RWPE2 (cell line): ENCODE measurements at regions not wholly inside any gene's neighbourhood (a gene's known extent, or its start where the extent isn't known, plus 50 kb on each side); places are given as distances from the start of the nearest gene placed in this dataset.

Experiments used
- ATAC-seq: fragments of 200-7000 bp; cut with Tn5 transposase; 3 replicates; pipeline ENCODE4 v1.9.1; 2021; ENCODE audit warnings: low read depth
- DNase-seq: peaks from one replicate; pipeline ENCODE4 v3.0.0-alpha.2; 2020; ENCODE audit warnings: low spot score
- H3K27ac ChIP-seq: fragments of 450-650 bp; 2 replicates; pipeline ENCODE4 v1.5.1; 2017; ENCODE audit warnings: mild to moderate bottlenecking; ENCODE audit not compliant: poor library complexity, severe bottlenecking
- H3K27me3 ChIP-seq: fragments of 250-450 bp; sonication (Bioruptor Pico); 2 replicates; pipeline ENCODE4 v1.5.1; 2021; ENCODE audit warnings: mild to moderate bottlenecking, moderate library complexity; ENCODE audit not compliant: insufficient read depth, poor library complexity, severe bottlenecking
- H3K36me3 ChIP-seq: fragments of 250-450 bp; sonication (Bioruptor Pico); 2 replicates; pipeline ENCODE4 v1.5.1; 2020; ENCODE audit warnings: low read depth, mild to moderate bottlenecking, moderate library complexity
- H3K4me1 ChIP-seq: fragments of 250-450 bp; sonication (Bioruptor Pico); 2 replicates; pipeline ENCODE4 v1.5.1; 2021; ENCODE audit warnings: mild to moderate bottlenecking, moderate library complexity; ENCODE audit not compliant: insufficient read depth, poor library complexity, severe bottlenecking
- H3K4me3 ChIP-seq: fragments of 250-450 bp; sonication (Bioruptor Pico); 2 replicates; pipeline ENCODE4 v1.5.1; 2021; ENCODE audit warnings: mild to moderate bottlenecking, moderate library complexity; ENCODE audit not compliant: severe bottlenecking
- H3K9me3 ChIP-seq: fragments of 250-450 bp; sonication (Bioruptor Pico); 2 replicates; pipeline ENCODE4 v1.5.1; 2021; ENCODE audit warnings: mild to moderate bottlenecking, moderate library complexity; ENCODE audit not compliant: severe bottlenecking
- CTCF ChIP-seq: fragments of 450-650 bp; IDR thresholded peaks from one replicate; pipeline ENCODE4 v1.5.1; 2017; ENCODE audit warnings: mild to moderate bottlenecking, moderate library complexity; ENCODE audit not compliant: poor library complexity, severe bottlenecking

DNA sequence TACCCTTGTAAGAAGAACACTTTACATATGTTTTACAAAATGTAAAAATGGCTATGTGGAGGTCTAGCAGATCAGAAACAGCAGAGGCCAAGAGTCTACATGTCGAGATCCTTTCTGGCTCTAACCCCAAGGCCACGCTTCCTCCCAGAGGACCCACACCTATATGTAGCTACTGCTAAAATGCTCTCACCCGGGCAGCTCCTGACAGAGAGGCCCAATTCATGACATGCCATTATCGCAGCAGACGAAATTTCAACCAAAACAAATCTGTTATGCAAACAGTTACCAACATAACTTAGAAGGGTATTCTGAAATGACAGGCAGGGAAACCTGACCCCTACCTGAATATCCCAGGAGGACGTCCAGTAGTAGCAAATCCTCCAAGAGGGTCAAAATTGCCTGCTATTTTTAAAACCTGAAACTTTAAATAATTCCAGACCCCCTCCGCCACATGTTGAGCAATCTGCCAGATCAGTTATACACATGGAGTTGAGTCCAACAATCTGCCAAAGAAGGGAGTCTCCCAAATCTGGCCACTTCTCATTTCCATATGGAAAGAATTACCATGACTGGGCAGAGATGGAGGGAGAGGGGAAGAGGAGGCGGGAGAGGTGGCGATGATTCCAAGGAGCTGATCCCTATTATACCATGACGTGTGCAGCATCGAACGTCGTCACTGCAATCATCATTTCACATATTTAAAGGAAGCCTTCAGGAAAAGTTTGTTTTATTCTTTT lies 192.9 kb upstream of the TBL1X start:
- Histone ChIP-seq H3K4me1 (no peaks in the 10 kb centered on the region), H3K36me3 (no peaks in the 10 kb centered on the region), H3K27me3 (no peaks in the 10 kb centered on the region), H3K9me3 (no peaks in the 10 kb centered on the region), H3K27ac (no peak overlapping the region), H3K4me3 (no peak overlapping the region)
- no peak for TF ChIP-seq CTCF
- DNase-seq (no peak), ATAC-seq (no peak)

GRCh38 chrX:9273744-9274143 lies 191.1 kb upstream of the TBL1X start:
- H3K27ac ChIP-seq, result no peak overlapping the region
- ATAC-seq (no peak), DNase-seq (no peak)
- H3K27me3 ChIP-seq, result no peaks in the 10 kb centered on the region
- no peak overlapping the region for H3K4me3 ChIP-seq
- no peak for TF ChIP-seq CTCF
- H3K36me3 ChIP-seq, result no peaks in the 10 kb centered on the region
- no peaks in the 10 kb centered on the region for H3K9me3 ChIP-seq
- H3K4me1 ChIP-seq, result no peaks in the 10 kb centered on the region

GRCh38 chrX:9278475-9279233 lies 186.2 kb upstream of the TBL1X start:
- DNase-seq (no peak), ATAC-seq (no peak)
- no peak for TF ChIP-seq CTCF
- Histone ChIP-seq H3K4me1 (no peaks in the 10 kb centered on the region), H3K4me3 (no peak overlapping the region), H3K27ac (no peak overlapping the region), H3K36me3 (no peaks in the 10 kb centered on the region), H3K27me3 (no peaks in the 10 kb centered on the region), H3K9me3 (no peaks in the 10 kb centered on the region)

GRCh38 chrX:9279234-9279544 lies 185.7 kb upstream of the TBL1X start:
- H3K36me3 ChIP-seq, result no peaks in the 10 kb centered on the region
- H3K4me1 ChIP-seq, result no peaks in the 10 kb centered on the region
- no peak for ATAC-seq
- no peak overlapping the region for H3K27ac ChIP-seq
- DNase-seq, result no peak
- H3K4me3 ChIP-seq, result no peak overlapping the region
- TF ChIP-seq CTCF, result no peak
- no peaks in the 10 kb centered on the region for H3K9me3 ChIP-seq
- no peaks in the 10 kb centered on the region for H3K27me3 ChIP-seq

GRCh38 chrX:9280831-9281230 lies 184.0 kb upstream of the TBL1X start:
- Histone ChIP-seq H3K27ac (no peak overlapping the region), H3K4me3 (no peak overlapping the region), H3K27me3 (no peaks in the 10 kb centered on the region), H3K36me3 (no peaks in the 10 kb centered on the region), H3K9me3 (no peaks in the 10 kb centered on the region), H3K4me1 (no peaks in the 10 kb centered on the region)
- ATAC-seq (no peak), DNase-seq (no peak)
- no peak for TF ChIP-seq CTCF
